CD8-positive, alpha-beta memory T cell (primary cell): ENCODE measurements at regions not wholly inside any gene's neighbourhood (a gene's known extent, or its start where the extent isn't known, plus 50 kb on each side); places are given as distances from the start of the nearest gene placed in this dataset.

Source experiments
- CTCF ChIA-PET: fragments of 350-600 bp; sonication (Branson Sonifier 250); formaldehyde crosslinking; loops from one replicate; lab custom pipeline; 2021; ENCODE audit warnings: antibody characterized with exemption; lab: Charles Lee
- POLR2A ChIA-PET: fragments of 350-600 bp; sonication (Branson Sonifier 250); formaldehyde crosslinking; loops from one replicate; lab custom pipeline; 2021; ENCODE audit warnings: antibody characterized with exemption; lab: Charles Lee
- DNase-seq, 5 donors: peaks; one replicate each; pipeline versions ENCODE4 v3.0.0 to v3.0.0-alpha.2; 2020 to 2022; ENCODE audit warnings: mixed read lengths in 1 of 5
- H3K27ac ChIP-seq: one replicate; pipeline ENCODE4 v1.7.0; 2013; ENCODE audit warnings: low read depth, mild to moderate bottlenecking, low read length, moderate library complexity
- H3K27me3 ChIP-seq: 2 replicates; pipeline ENCODE4 v1.7.0; 2013; ENCODE audit warnings: low read length, mild to moderate bottlenecking; ENCODE audit not compliant: insufficient read depth, poor library complexity, severe bottlenecking
- H3K36me3 ChIP-seq: 2 replicates; pipeline ENCODE4 v1.7.0; 2013; ENCODE audit warnings: mild to moderate bottlenecking, low read length, moderate library complexity; ENCODE audit not compliant: insufficient read depth
- H3K4me1 ChIP-seq: 2 replicates; pipeline ENCODE4 v1.7.0; 2013; ENCODE audit warnings: mild to moderate bottlenecking, low read length, moderate library complexity; ENCODE audit not compliant: insufficient read depth
- H3K4me3 ChIP-seq: 2 replicates; pipeline ENCODE4 v1.7.0; 2013; ENCODE audit warnings: mild to moderate bottlenecking, low read length
- H3K9me3 ChIP-seq: 2 replicates; pipeline ENCODE4 v1.7.0; 2013; ENCODE audit warnings: mild to moderate bottlenecking, low read length
- H3K27ac Mint-ChIP-seq, 8 donors: one replicate each; pipeline ENCODE4 v1.8.0; 2020 to 2021; ENCODE audit warnings: mixed read lengths in 8 of 8, mild to moderate bottlenecking in 6 of 8, inconsistent platforms in 3 of 8, moderate library complexity in 3 of 8
- H3K27me3 Mint-ChIP-seq, 2 donors: one replicate each; pipeline ENCODE4 v1.8.0; 2020 to 2021; ENCODE audit warnings: mixed read lengths in 2 of 2, mild to moderate bottlenecking in 1 of 2, moderate library complexity in 1 of 2
- H3K36me3 Mint-ChIP-seq, 3 donors: one replicate each; pipeline ENCODE4 v1.8.0; 2020 to 2021; ENCODE audit warnings: mixed read lengths in 3 of 3, inconsistent platforms in 1 of 3, mild to moderate bottlenecking in 1 of 3
- H3K4me1 Mint-ChIP-seq, 3 donors: one replicate each; pipeline ENCODE4 v1.8.0; 2020 to 2021; ENCODE audit warnings: mixed read lengths in 3 of 3, inconsistent platforms in 1 of 3, mild to moderate bottlenecking in 1 of 3
- H3K4me3 Mint-ChIP-seq, 7 donors: one replicate each; pipeline ENCODE4 v1.8.0; 2020 to 2021; ENCODE audit warnings: mixed read lengths in 7 of 7, mild to moderate bottlenecking in 6 of 7, moderate library complexity in 4 of 7, inconsistent platforms in 2 of 7
- H3K9me3 Mint-ChIP-seq, 5 donors: one replicate each; pipeline ENCODE4 v1.8.0; 2020 to 2022; ENCODE audit warnings: mixed read lengths in 5 of 5, mild to moderate bottlenecking in 3 of 5, moderate library complexity in 2 of 5, inconsistent platforms in 1 of 5

GRCh38 chr1:90161625-90162024, 166.7 kb downstream of the ZNF326 start:
- Histone ChIP-seq H3K36me3 (no peaks in the 10 kb centered on the region), H3K9me3 (no peaks in the 10 kb centered on the region), H3K4me1 (no peaks in the 10 kb centered on the region), H3K4me3 (no peak overlapping the region), H3K27ac (no peak overlapping the region), H3K27me3 (no peaks in the 10 kb centered on the region)
- Mint-ChIP-seq H3K4me3 (no peak overlapping the region), H3K9me3 (peaks cover 0 to 4% (median 2%) of the 10 kb centered on the region in 5 donors), H3K4me1 (no peaks in the 10 kb centered on the region), H3K27ac (no peak overlapping the region), H3K36me3 (no peaks in the 10 kb centered on the region), H3K27me3 (peaks cover 15 to 51% of the 10 kb centered on the region in 2 donors)
- no peak for DNase-seq
- CTCF ChIA-PET: no interaction called here
- POLR2A ChIA-PET: no interaction called here

DNA sequence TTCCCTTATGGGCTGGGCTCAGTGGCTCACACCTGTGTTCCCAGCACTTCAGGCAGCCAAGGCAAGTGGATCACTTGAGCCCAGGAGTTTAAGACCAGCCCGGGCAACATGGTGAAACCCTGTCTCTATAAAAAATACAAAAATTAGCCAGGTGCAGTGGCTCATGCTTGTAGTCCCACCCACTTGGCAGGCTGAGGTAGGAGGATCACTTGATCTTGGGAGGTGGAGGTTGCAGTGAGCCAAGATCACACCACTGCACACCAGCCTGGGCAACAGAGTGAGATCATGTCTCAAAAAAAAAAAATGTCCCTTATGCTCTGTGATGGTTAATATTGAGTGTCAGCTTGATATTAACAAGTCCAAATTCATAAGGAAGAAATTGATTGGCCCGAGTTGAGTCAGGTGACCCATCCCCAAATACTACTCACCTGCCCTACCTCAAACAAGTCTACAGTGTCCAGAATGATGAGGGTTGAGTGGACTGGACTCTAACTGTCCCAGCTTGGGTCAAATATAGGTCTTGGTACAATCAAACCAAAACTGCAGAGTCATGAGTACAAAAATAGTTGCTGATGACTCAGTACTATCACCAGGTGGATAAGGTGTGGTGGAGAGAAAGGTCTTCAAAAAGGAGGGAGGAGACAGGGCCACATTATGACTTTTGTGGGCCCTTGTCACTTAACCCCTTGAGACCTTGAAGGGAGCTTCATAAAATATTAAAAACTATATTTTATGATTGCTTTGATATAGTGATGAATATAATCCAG, 161.0 kb downstream of the ZNF326 start:
- no peak overlapping the region for H3K4me3 ChIP-seq
- Mint-ChIP-seq H3K4me1 (no peaks in the 10 kb centered on the region), H3K27ac (no peak overlapping the region), H3K27me3 (peaks cover 15 to 41% of the 10 kb centered on the region in 2 donors), H3K9me3 (peaks cover 0 to 7% (median 3%) of the 10 kb centered on the region in 5 donors), H3K36me3 (no peaks in the 10 kb centered on the region), H3K4me3 (no peak overlapping the region)
- CTCF ChIA-PET: no interaction called here
- no peak overlapping the region for H3K27ac ChIP-seq
- H3K36me3 ChIP-seq: no peaks in the 10 kb centered on the region
- POLR2A ChIA-PET: no interaction called here
- no peaks in the 10 kb centered on the region for H3K4me1 ChIP-seq
- H3K27me3 ChIP-seq: no peaks in the 10 kb centered on the region
- no peaks in the 10 kb centered on the region for H3K9me3 ChIP-seq
- DNase-seq: no peak

DNA sequence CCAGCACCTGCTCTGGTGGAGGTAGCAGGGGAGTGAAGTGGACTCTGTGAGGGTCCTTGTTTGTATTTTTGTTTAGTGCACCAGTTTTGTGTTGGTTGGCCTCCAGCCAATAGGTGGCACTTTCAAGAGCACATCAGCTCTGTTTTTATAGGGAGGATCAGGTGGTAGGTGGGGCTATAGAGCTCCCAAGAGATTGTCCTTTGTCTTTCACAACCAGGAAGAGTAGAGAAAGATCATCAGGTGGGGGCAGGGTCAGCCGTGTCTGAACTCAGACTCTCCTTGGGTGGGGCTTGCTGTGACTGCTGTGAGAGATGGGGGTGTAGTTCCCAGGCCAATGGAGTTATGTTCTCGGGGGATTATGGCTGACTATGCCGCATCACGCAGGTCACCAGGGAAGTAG, 159.8 kb downstream of the ZNF326 start:
- H3K4me3 Mint-ChIP-seq: no peak overlapping the region
- no peaks in the 10 kb centered on the region for H3K9me3 ChIP-seq
- no peaks in the 10 kb centered on the region for H3K4me1 ChIP-seq
- no peaks in the 10 kb centered on the region for H3K4me1 Mint-ChIP-seq
- no peaks in the 10 kb centered on the region for H3K27me3 ChIP-seq
- DNase-seq: no peak
- no peaks in the 10 kb centered on the region for H3K36me3 ChIP-seq
- peaks cover 15 to 32% of the 10 kb centered on the region in 2 donors for H3K27me3 Mint-ChIP-seq
- H3K36me3 Mint-ChIP-seq: no peaks in the 10 kb centered on the region
- no peak overlapping the region for H3K27ac ChIP-seq
- no peak overlapping the region for H3K4me3 ChIP-seq
- POLR2A ChIA-PET: no interaction called here
- H3K27ac Mint-ChIP-seq: no peak overlapping the region
- CTCF ChIA-PET: no interaction called here
- H3K9me3 Mint-ChIP-seq: peaks cover 0 to 8% (median 3%) of the 10 kb centered on the region in 5 donors

- H3K4me1 Mint-ChIP-seq: no peaks in the 10 kb centered on the region
- H3K27me3 Mint-ChIP-seq: peaks cover 4 to 9% of the 10 kb centered on the region in 2 donors
- Histone ChIP-seq H3K9me3 (no peaks in the 10 kb centered on the region), H3K4me1 (no peaks in the 10 kb centered on the region), H3K36me3 (no peaks in the 10 kb centered on the region), H3K27ac (no peak overlapping the region), H3K27me3 (no peaks in the 10 kb centered on the region), H3K4me3 (no peak overlapping the region)
- no peak for DNase-seq
- no peak overlapping the region for H3K4me3 Mint-ChIP-seq
- POLR2A ChIA-PET: no interaction called here
- no peaks in the 10 kb centered on the region for H3K36me3 Mint-ChIP-seq
- CTCF ChIA-PET: no interaction called here
- H3K9me3 Mint-ChIP-seq: peaks cover 3 to 8% (median 6%) of the 10 kb centered on the region in 5 donors
- no peak overlapping the region for H3K27ac Mint-ChIP-seq
Observed at GRCh38 chr1:90149101-90149500, 154.2 kb downstream of the ZNF326 start.

DNA sequence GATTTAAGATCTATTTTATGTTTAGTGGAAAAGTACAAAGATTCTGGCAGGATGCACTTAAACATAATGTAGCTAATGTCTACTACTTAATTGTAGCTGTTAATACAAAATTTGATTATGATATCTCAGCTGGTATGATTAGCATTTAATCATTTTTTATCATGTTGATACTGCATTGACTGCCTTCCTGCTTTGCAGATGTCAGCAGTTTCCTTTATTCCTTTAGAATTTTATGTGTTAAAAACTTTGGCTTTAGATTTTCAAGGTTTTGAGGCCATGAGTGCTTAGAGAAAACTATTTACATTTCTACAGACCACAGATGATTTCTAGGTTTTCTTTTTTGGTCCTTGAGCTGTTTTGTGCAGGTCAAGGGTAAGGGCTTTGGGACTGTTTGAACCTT, 152.2 kb downstream of the ZNF326 start:
- Histone ChIP-seq H3K36me3 (no peaks in the 10 kb centered on the region), H3K4me3 (no peak overlapping the region), H3K9me3 (no peaks in the 10 kb centered on the region), H3K4me1 (no peaks in the 10 kb centered on the region), H3K27me3 (no peaks in the 10 kb centered on the region), H3K27ac (no peak overlapping the region)
- peaks cover 0 to 8% (median 6%) of the 10 kb centered on the region in 5 donors for H3K9me3 Mint-ChIP-seq
- POLR2A ChIA-PET: no interaction called here
- peaks cover 0 to 7% of the 10 kb centered on the region in 2 donors for H3K27me3 Mint-ChIP-seq
- H3K4me1 Mint-ChIP-seq: no peaks in the 10 kb centered on the region
- DNase-seq: no peak
- no peaks in the 10 kb centered on the region for H3K36me3 Mint-ChIP-seq
- CTCF ChIA-PET: interaction anchor here (0.7 kb wide), 1 partner anchor 11 kb away, joined by 3 read pairs; no protein-coding TSS in a partner anchor
- H3K4me3 Mint-ChIP-seq: no peak overlapping the region
- H3K27ac Mint-ChIP-seq: no peak overlapping the region

DNA sequence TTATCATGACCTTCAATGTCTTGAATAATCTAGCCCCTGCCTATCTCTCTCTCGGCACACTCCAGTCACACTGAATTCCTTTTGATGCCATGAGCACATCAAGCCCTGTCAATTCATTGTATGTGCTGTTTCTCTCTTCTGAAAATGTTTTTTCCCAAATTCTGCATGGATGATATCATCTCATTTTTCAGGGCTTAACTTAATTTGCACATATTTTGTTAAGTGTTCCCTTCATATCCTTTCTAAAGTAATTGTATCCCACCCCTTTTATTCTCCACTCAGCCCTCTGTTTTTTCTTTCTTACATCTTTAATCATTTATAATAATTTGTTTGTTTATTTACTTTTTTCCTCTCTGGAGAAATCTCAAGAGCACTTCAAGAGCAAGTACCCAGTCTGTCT, 149.9 kb downstream of the ZNF326 start:
- Mint-ChIP-seq H3K9me3 (peaks cover 4 to 11% (median 7%) of the 10 kb centered on the region in 5 donors), H3K4me3 (no peak overlapping the region), H3K27ac (no peak overlapping the region), H3K36me3 (no peaks in the 10 kb centered on the region), H3K4me1 (no peaks in the 10 kb centered on the region), H3K27me3 (peaks cover 0 to 5% of the 10 kb centered on the region in 2 donors)
- Histone ChIP-seq H3K4me1 (no peaks in the 10 kb centered on the region), H3K27ac (no peak overlapping the region), H3K9me3 (no peaks in the 10 kb centered on the region), H3K4me3 (no peak overlapping the region), H3K27me3 (no peaks in the 10 kb centered on the region), H3K36me3 (no peaks in the 10 kb centered on the region)
- POLR2A ChIA-PET: no interaction called here
- CTCF ChIA-PET: no interaction called here
- no peak for DNase-seq

DNA sequence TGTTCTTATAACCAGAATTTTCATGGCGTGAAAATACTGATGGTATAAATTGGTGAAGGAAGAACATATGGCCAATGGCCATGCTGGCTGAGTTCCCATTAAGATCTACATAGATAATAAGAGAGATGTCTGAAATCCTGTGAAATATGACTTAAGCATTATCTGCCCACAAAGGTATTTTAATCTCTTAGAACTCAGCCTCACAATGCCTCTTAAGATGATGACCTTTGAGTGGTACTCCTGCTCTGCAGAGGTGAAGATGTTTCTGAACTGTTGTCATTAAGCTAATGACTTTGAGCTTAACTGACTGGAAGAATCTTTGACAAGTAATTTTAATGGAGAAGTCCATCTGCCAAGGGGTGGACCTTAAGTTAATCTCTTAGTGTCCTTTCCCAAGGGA, 148.7 kb downstream of the ZNF326 start:
- no peak for DNase-seq
- no peak overlapping the region for H3K27ac Mint-ChIP-seq
- peaks cover 0 to 9% of the 10 kb centered on the region in 2 donors for H3K27me3 Mint-ChIP-seq
- Histone ChIP-seq H3K9me3 (no peaks in the 10 kb centered on the region), H3K4me1 (no peaks in the 10 kb centered on the region), H3K27me3 (no peaks in the 10 kb centered on the region), H3K4me3 (no peak overlapping the region), H3K36me3 (no peaks in the 10 kb centered on the region), H3K27ac (no peak overlapping the region)
- peaks cover 4 to 16% (median 7%) of the 10 kb centered on the region in 5 donors for H3K9me3 Mint-ChIP-seq
- H3K4me1 Mint-ChIP-seq: no peaks in the 10 kb centered on the region
- H3K4me3 Mint-ChIP-seq: no peak overlapping the region
- H3K36me3 Mint-ChIP-seq: no peaks in the 10 kb centered on the region
- POLR2A ChIA-PET: no interaction called here
- CTCF ChIA-PET: no interaction called here

DNA sequence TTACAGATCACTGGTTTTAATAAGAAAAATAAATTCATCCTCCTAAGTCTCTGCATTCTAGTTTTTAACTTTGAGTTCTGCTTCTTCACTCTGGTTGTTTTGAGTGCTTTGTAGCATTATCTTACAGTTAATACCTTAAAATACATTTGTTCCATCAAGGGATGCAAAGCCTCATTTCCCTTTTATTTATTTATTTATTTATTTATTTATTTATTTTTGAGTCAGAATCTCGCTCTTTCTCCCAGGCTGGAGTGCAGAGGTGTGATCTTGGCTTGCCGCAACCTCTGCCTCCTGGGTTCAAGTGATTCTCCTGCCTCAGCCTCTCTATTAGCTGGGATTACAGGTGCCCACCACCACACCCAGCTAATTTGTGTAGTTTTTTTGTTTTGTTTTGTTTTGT, 147.8 kb downstream of the ZNF326 start:
- Mint-ChIP-seq H3K9me3 (peaks cover 4 to 16% (median 7%) of the 10 kb centered on the region in 5 donors), H3K4me1 (no peaks in the 10 kb centered on the region), H3K27ac (no peak overlapping the region), H3K4me3 (no peak overlapping the region), H3K36me3 (no peaks in the 10 kb centered on the region), H3K27me3 (peaks cover 0 to 9% of the 10 kb centered on the region in 2 donors)
- CTCF ChIA-PET: no interaction called here
- POLR2A ChIA-PET: no interaction called here
- Histone ChIP-seq H3K27me3 (no peaks in the 10 kb centered on the region), H3K9me3 (no peaks in the 10 kb centered on the region), H3K27ac (no peak overlapping the region), H3K4me3 (no peak overlapping the region), H3K4me1 (no peaks in the 10 kb centered on the region), H3K36me3 (no peaks in the 10 kb centered on the region)
- no peak for DNase-seq
